Dendritic cell treated with granulocyte-macrophage colony-stimulating factor and Interleukin-4, amounts not matched to agents 40 ng/mL and 50 ng/mL, for 4 days (primary cell): ENCODE measurements at regions not wholly inside any gene's neighbourhood (a gene's known extent, or its start where the extent isn't known, plus 50 kb on each side); places are given as distances from the start of the nearest gene placed in this dataset.

Experiments used
- H3K27ac Mint-ChIP-seq: one replicate; pipeline ENCODE4 v1.8.0; 2022; ENCODE audit warnings: mild to moderate bottlenecking, mixed read lengths
- H3K27me3 Mint-ChIP-seq: one replicate; pipeline ENCODE4 v1.8.0; 2022; ENCODE audit warnings: mild to moderate bottlenecking, mixed read lengths
- H3K36me3 Mint-ChIP-seq: one replicate; pipeline ENCODE4 v1.8.0; 2022; ENCODE audit warnings: low read depth, mixed read lengths
- H3K4me1 Mint-ChIP-seq: one replicate; pipeline ENCODE4 v1.8.0; 2022; ENCODE audit warnings: low read depth, mixed read lengths
- H3K4me3 Mint-ChIP-seq: one replicate; pipeline ENCODE4 v1.8.0; 2022; ENCODE audit warnings: mild to moderate bottlenecking, moderate library complexity, mixed read lengths
- H3K9me3 Mint-ChIP-seq: one replicate; pipeline ENCODE4 v1.8.0; 2022; ENCODE audit warnings: mixed read lengths
- intact Hi-C: fragments of 100-400 bp; cut with micrococcal nuclease; formaldehyde crosslinking; loops from one replicate; pipeline ENCODE4 v1.15.0; 2022

GRCh38 chr10:107715565-107715964 is 551.1 kb upstream of the SORCS1 start:
- intact Hi-C loops, result no loop called here
- Mint-ChIP-seq H3K9me3 (no peaks in the 10 kb centered on the region), H3K27me3 (no peaks in the 10 kb centered on the region), H3K27ac (no peak overlapping the region), H3K4me3 (no peak overlapping the region), H3K36me3 (peaks cover 8% of the 10 kb centered on the region), H3K4me1 (peaks cover 6% of the 10 kb centered on the region)

- Mint-ChIP-seq H3K27ac (no peak overlapping the region), H3K4me3 (no peak overlapping the region), H3K4me1 (no peaks in the 10 kb centered on the region), H3K27me3 (no peaks in the 10 kb centered on the region), H3K9me3 (no peaks in the 10 kb centered on the region), H3K36me3 (no peaks in the 10 kb centered on the region)
- intact Hi-C loops, result no loop called here
Observed at GRCh38 chr10:107708981-107709380, 544.5 kb upstream of the SORCS1 start.

GRCh38 chr10:107706096-107706725 is 541.7 kb upstream of the SORCS1 start:
- intact Hi-C loops, result no loop called here
- Mint-ChIP-seq H3K4me3 (no peak overlapping the region), H3K27me3 (no peaks in the 10 kb centered on the region), H3K9me3 (no peaks in the 10 kb centered on the region), H3K4me1 (no peaks in the 10 kb centered on the region), H3K36me3 (no peaks in the 10 kb centered on the region), H3K27ac (no peak overlapping the region)

GRCh38 chr10:107701943-107702342 is 537.4 kb upstream of the SORCS1 start:
- H3K27me3 Mint-ChIP-seq, result no peaks in the 10 kb centered on the region

GRCh38 chr10:107692072-107692471 is 527.6 kb upstream of the SORCS1 start:
- intact Hi-C loops, result no loop called here
- H3K9me3 Mint-ChIP-seq, result peaks cover under 1% of the 10 kb centered on the region
- H3K4me3 Mint-ChIP-seq, result no peak overlapping the region
- H3K27ac Mint-ChIP-seq, result no peak overlapping the region
- H3K4me1 Mint-ChIP-seq, result peaks cover 56% of the 10 kb centered on the region
- no peaks in the 10 kb centered on the region for H3K27me3 Mint-ChIP-seq
- H3K36me3 Mint-ChIP-seq, result no peaks in the 10 kb centered on the region

More at GRCh38 chr10:107701943-107702342, 537.4 kb upstream of the SORCS1 start:
- Mint-ChIP-seq H3K4me3 (no peak overlapping the region), H3K4me1 (peaks cover 8% of the 10 kb centered on the region), H3K36me3 (no peaks in the 10 kb centered on the region), H3K27ac (no peak overlapping the region), H3K9me3 (peaks cover 9% of the 10 kb centered on the region)
- intact Hi-C loops, result no loop called here

GRCh38 chr10:107689323-107689722 is 524.8 kb upstream of the SORCS1 start:
- H3K4me3 Mint-ChIP-seq, result peak overlapping the region; percentile 51
- intact Hi-C loops, result loop anchor here (10.0 kb wide), 1 partner anchor 855 kb away; no protein-coding TSS in a partner anchor
- H3K27ac Mint-ChIP-seq, result peak overlapping the region; percentile 39
- peaks cover 61% of the 10 kb centered on the region for H3K4me1 Mint-ChIP-seq
- no peaks in the 10 kb centered on the region for H3K27me3 Mint-ChIP-seq
- no peaks in the 10 kb centered on the region for H3K9me3 Mint-ChIP-seq
- no peaks in the 10 kb centered on the region for H3K36me3 Mint-ChIP-seq

- no peaks in the 10 kb centered on the region for H3K9me3 Mint-ChIP-seq
- H3K27ac Mint-ChIP-seq, result peak overlapping the region; percentile 25
- no peak overlapping the region for H3K4me3 Mint-ChIP-seq
- peaks cover 56% of the 10 kb centered on the region for H3K4me1 Mint-ChIP-seq
- no peaks in the 10 kb centered on the region for H3K27me3 Mint-ChIP-seq
- intact Hi-C loops, result loop anchor here (10.0 kb wide), 1 partner anchor 853 kb away; no protein-coding TSS in a partner anchor
- no peaks in the 10 kb centered on the region for H3K36me3 Mint-ChIP-seq
Observed at GRCh38 chr10:107687701-107688100, 523.2 kb upstream of the SORCS1 start.

- H3K4me1 Mint-ChIP-seq, result peaks cover 44% of the 10 kb centered on the region
- no peaks in the 10 kb centered on the region for H3K27me3 Mint-ChIP-seq
- peak overlapping the region; percentile 74 for H3K27ac Mint-ChIP-seq
- intact Hi-C loops, result loop anchor here (10.0 kb wide), 1 partner anchor 851 kb away; no protein-coding TSS in a partner anchor
- H3K4me3 Mint-ChIP-seq, result no peak overlapping the region
- no peaks in the 10 kb centered on the region for H3K36me3 Mint-ChIP-seq
- H3K9me3 Mint-ChIP-seq, result no peaks in the 10 kb centered on the region
Observed at GRCh38 chr10:107686095-107686494, 521.6 kb upstream of the SORCS1 start.

- Mint-ChIP-seq H3K9me3 (no peaks in the 10 kb centered on the region), H3K4me1 (peaks cover 1% of the 10 kb centered on the region), H3K27me3 (no peaks in the 10 kb centered on the region), H3K27ac (no peak overlapping the region), H3K4me3 (no peak overlapping the region), H3K36me3 (no peaks in the 10 kb centered on the region)
- intact Hi-C loops, result no loop called here
Observed at GRCh38 chr10:107671960-107672359, 507.5 kb upstream of the SORCS1 start.

GRCh38 chr10:107666214-107666613 is 501.7 kb upstream of the SORCS1 start:
- no peaks in the 10 kb centered on the region for H3K36me3 Mint-ChIP-seq
- H3K27me3 Mint-ChIP-seq, result no peaks in the 10 kb centered on the region
- no peak overlapping the region for H3K27ac Mint-ChIP-seq
- intact Hi-C loops, result no loop called here
- H3K4me1 Mint-ChIP-seq, result peaks cover 19% of the 10 kb centered on the region
- H3K9me3 Mint-ChIP-seq, result no peaks in the 10 kb centered on the region
- no peak overlapping the region for H3K4me3 Mint-ChIP-seq

GRCh38 chr10:107665459-107665858 is 501.0 kb upstream of the SORCS1 start:
- Mint-ChIP-seq H3K27ac (no peak overlapping the region), H3K9me3 (no peaks in the 10 kb centered on the region)

GRCh38 chr10:107657851-107658250 is 493.3 kb upstream of the SORCS1 start:
- Mint-ChIP-seq H3K4me1 (peaks cover 31% of the 10 kb centered on the region), H3K4me3 (no peak overlapping the region), H3K9me3 (no peaks in the 10 kb centered on the region), H3K27ac (no peak overlapping the region), H3K36me3 (no peaks in the 10 kb centered on the region), H3K27me3 (no peaks in the 10 kb centered on the region)
- intact Hi-C loops, result no loop called here

More at GRCh38 chr10:107665459-107665858, 501.0 kb upstream of the SORCS1 start:
- Mint-ChIP-seq H3K4me1 (peaks cover 19% of the 10 kb centered on the region), H3K36me3 (no peaks in the 10 kb centered on the region), H3K4me3 (no peak overlapping the region), H3K27me3 (no peaks in the 10 kb centered on the region)
- intact Hi-C loops, result no loop called here

- peaks cover 31% of the 10 kb centered on the region for H3K4me1 Mint-ChIP-seq
- no peaks in the 10 kb centered on the region for H3K9me3 Mint-ChIP-seq
- H3K27ac Mint-ChIP-seq, result no peak overlapping the region
- intact Hi-C loops, result no loop called here
- no peak overlapping the region for H3K4me3 Mint-ChIP-seq
- no peaks in the 10 kb centered on the region for H3K36me3 Mint-ChIP-seq
- no peaks in the 10 kb centered on the region for H3K27me3 Mint-ChIP-seq
Observed at GRCh38 chr10:107656932-107657331, 492.4 kb upstream of the SORCS1 start.

- Mint-ChIP-seq H3K27ac (peak overlapping the region; percentile 37), H3K36me3 (no peaks in the 10 kb centered on the region), H3K27me3 (no peaks in the 10 kb centered on the region), H3K4me1 (peaks cover 31% of the 10 kb centered on the region), H3K9me3 (no peaks in the 10 kb centered on the region), H3K4me3 (peak overlapping the region; percentile 58)
- intact Hi-C loops, result no loop called here
Observed at GRCh38 chr10:107653832-107654287, 489.4 kb upstream of the SORCS1 start.

- intact Hi-C loops, result no loop called here
- H3K36me3 Mint-ChIP-seq, result no peaks in the 10 kb centered on the region
- no peak overlapping the region for H3K4me3 Mint-ChIP-seq
- no peaks in the 10 kb centered on the region for H3K9me3 Mint-ChIP-seq
- H3K4me1 Mint-ChIP-seq, result peaks cover 21% of the 10 kb centered on the region
- no peaks in the 10 kb centered on the region for H3K27me3 Mint-ChIP-seq
- no peak overlapping the region for H3K27ac Mint-ChIP-seq
Observed at GRCh38 chr10:107650939-107651338, 486.4 kb upstream of the SORCS1 start.
